ENCODE measurements at regions not wholly inside any gene's neighbourhood (a gene's known extent, or its start where the extent isn't known, plus 50 kb on each side); places are given as distances from the start of the nearest gene placed in this dataset.

DNA sequence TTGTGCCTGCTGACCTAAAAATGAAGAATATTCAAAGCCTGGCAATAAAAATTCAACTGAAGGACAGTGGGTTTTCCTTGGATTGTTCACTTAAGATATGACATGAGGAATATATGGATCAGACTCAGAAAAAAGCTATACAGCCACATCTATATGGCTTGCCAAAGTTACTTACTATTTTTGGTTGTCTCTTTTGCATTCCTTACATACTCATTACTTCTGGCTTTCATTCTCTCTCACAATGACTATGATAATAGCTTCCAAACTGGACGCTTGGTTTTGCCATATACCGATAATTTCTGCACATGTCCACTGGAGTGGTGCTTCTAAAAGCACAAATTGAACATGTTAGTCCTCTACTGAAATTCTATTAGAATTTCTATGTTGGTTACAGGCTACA lies 664.9 kb downstream of the CDH8 start:
- Histone ChIP-seq H3K27ac (no peak overlapping the region), H3K9me3 (no peaks in the 10 kb centered on the region), H3K4me1 (no peaks in the 10 kb centered on the region), H3K4me3 (no peak overlapping the region), H3K27me3 (no peaks in the 10 kb centered on the region), H3K36me3 (no peaks in the 10 kb centered on the region)
- intact Hi-C loops (cut with DNase I; ENCODE audit: low total_unique reads), result loop anchor here (10.0 kb wide), 1 partner anchor 57 kb away; no protein-coding TSS in a partner anchor
- TF ChIP-seq POLR2A (IDR thresholded peaks at IDR 0.05) (no peak), CTCF (IDR thresholded peaks at IDR 0.05) (no peak), POLR2AphosphoS5 (IDR thresholded peaks at IDR 0.05) (no peak), EP300 (IDR thresholded peaks at IDR 0.05; ENCODE audit: low read depth) (no peak)
- in situ Hi-C loops (cut with MboI; ENCODE audit: low pct_ligation_motif_present in 1 of 4, low pct_unique_long_range_greater_than_20kb in 1 of 4, low sequenced_read_pairs in 3 of 4), result no loop called here
- 82 to 89% methylated on average over 2 of the region's 2 CpGs for WGBS, 2 donors (ENCODE audit: low coverage in 1 of 2)
- no peak for DNase-seq

DNA sequence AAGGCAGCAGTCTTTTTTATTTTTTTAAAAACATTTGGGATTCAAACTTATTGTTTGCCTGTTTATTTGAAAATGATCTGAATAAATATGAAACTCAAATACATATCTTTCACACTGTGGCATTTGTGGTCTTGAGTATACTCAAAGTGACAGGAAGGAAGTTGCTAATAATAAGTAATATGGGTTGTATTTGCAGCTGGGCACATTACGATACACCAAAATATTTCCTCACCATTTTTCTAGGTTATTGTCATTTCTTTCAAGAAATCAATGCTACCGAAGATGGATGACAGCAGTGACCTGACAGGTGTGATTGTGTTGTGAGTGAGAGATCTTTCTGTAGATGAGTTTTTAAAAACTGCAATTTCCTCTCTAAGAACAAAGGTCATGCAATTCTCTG lies 665.7 kb downstream of the CDH8 start:
- Histone ChIP-seq H3K9me3 (no peaks in the 10 kb centered on the region), H3K4me3 (no peak overlapping the region), H3K36me3 (no peaks in the 10 kb centered on the region), H3K27me3 (no peaks in the 10 kb centered on the region), H3K4me1 (no peaks in the 10 kb centered on the region), H3K27ac (no peak overlapping the region)
- DNase-seq, result no peak
- intact Hi-C loops (cut with DNase I; ENCODE audit: low total_unique reads), result loop anchor here (10.0 kb wide), 1 partner anchor 56 kb away; no protein-coding TSS in a partner anchor
- TF ChIP-seq POLR2AphosphoS5 (IDR thresholded peaks at IDR 0.05), result no peak
- TF ChIP-seq EP300 (IDR thresholded peaks at IDR 0.05; ENCODE audit: low read depth), result no peak
- no peak for TF ChIP-seq CTCF (IDR thresholded peaks at IDR 0.05)
- TF ChIP-seq POLR2A (IDR thresholded peaks at IDR 0.05), result no peak
- 60 to 67% methylated on average over 2 of the region's 2 CpGs for WGBS, 2 donors (ENCODE audit: low coverage in 1 of 2)
- in situ Hi-C loops (cut with MboI; ENCODE audit: low pct_ligation_motif_present in 1 of 4, low pct_unique_long_range_greater_than_20kb in 1 of 4, low sequenced_read_pairs in 3 of 4), result no loop called here

DNA sequence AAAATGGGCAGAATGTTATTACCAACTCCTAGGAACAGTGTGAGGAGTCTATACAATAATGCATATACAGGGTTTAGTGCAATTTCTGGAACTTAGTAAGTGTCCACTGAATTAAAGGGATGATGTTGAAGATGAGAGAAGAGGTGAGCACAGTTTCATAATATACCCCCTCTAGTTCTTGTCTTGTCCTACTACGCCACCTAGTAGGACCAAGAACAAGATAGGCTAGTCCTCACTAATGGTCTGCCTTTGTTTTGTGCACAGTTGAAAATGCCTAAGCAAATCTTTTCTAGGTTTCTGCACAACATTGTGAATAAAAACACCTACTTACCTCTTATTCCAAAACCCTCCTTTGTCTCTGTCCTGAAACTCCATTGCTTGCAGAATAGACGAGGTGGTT lies 670.2 kb downstream of the CDH8 start:
- in situ Hi-C loops (cut with MboI; ENCODE audit: low pct_ligation_motif_present in 1 of 4, low pct_unique_long_range_greater_than_20kb in 1 of 4, low sequenced_read_pairs in 3 of 4) (no loop called here), intact Hi-C loops (cut with DNase I; ENCODE audit: low total_unique reads) (no loop called here)
- WGBS, 2 donors (ENCODE audit: low coverage in 1 of 2), result 62 to 70% methylated on average over 2 of the region's 2 CpGs

DNA sequence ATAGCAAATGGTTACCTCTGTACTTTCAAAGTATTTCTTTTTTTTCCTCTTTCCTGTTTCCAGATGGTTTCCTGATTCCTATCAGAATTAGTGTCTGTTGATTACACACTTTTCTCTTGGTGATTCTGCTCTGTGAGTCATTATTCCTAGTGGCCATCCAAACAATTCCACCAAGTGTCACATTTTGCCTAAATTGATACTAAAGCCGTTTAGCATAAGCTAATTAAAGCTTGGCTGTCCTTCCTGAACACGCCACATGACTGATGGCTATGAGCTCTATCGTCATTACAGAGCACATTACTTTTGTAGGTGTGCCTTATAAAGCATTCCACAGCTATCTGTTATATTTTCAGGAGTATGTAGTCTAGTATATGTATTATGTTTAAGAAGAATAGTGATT lies 671.2 kb downstream of the CDH8 start:
- H3K4me3 ChIP-seq, result no peak overlapping the region
- no peaks in the 10 kb centered on the region for H3K27me3 ChIP-seq
- intact Hi-C loops (cut with DNase I; ENCODE audit: low total_unique reads) (no loop called here), in situ Hi-C loops (cut with MboI; ENCODE audit: low pct_ligation_motif_present in 1 of 4, low pct_unique_long_range_greater_than_20kb in 1 of 4, low sequenced_read_pairs in 3 of 4) (no loop called here)
- no peak overlapping the region for H3K27ac ChIP-seq
- 47 to 60% methylated on average over 3 of the region's 3 CpGs for WGBS, 2 donors (ENCODE audit: low coverage in 1 of 2)
- no peak for DNase-seq
- no peaks in the 10 kb centered on the region for H3K36me3 ChIP-seq
- TF ChIP-seq CTCF (IDR thresholded peaks at IDR 0.05) (no peak), POLR2A (IDR thresholded peaks at IDR 0.05) (no peak), POLR2AphosphoS5 (IDR thresholded peaks at IDR 0.05) (no peak), EP300 (IDR thresholded peaks at IDR 0.05; ENCODE audit: low read depth) (no peak)
- no peaks in the 10 kb centered on the region for H3K4me1 ChIP-seq
- no peaks in the 10 kb centered on the region for H3K9me3 ChIP-seq

More for the DNA sequence above, 670.2 kb downstream of the CDH8 start:
- Histone ChIP-seq H3K4me1 (no peaks in the 10 kb centered on the region), H3K27ac (no peak overlapping the region), H3K36me3 (no peaks in the 10 kb centered on the region), H3K27me3 (no peaks in the 10 kb centered on the region), H3K4me3 (no peak overlapping the region), H3K9me3 (no peaks in the 10 kb centered on the region)
- TF ChIP-seq POLR2A (IDR thresholded peaks at IDR 0.05), result no peak
- TF ChIP-seq CTCF (IDR thresholded peaks at IDR 0.05), result no peak
- TF ChIP-seq POLR2AphosphoS5 (IDR thresholded peaks at IDR 0.05), result no peak
- no peak for TF ChIP-seq EP300 (IDR thresholded peaks at IDR 0.05; ENCODE audit: low read depth)
- no peak for DNase-seq
